SK-N-MC (cell line): ENCODE measurements at regions not wholly inside any gene's neighbourhood (a gene's known extent, or its start where the extent isn't known, plus 50 kb on each side); places are given as distances from the start of the nearest gene placed in this dataset.

Source experiments
- DNase-seq: peaks from one replicate; pipeline ENCODE4 v3.0.0-alpha.2; 2011; ENCODE audit warnings: low read depth, low spot score
- H3K27ac ChIP-seq: fragments of 200-600 bp; sonication (generic); 2 replicates; pipeline ENCODE4 v1.5.1; 2016; ENCODE audit warnings: mixed run types
- H3K36me3 ChIP-seq: fragments of 200-600 bp; sonication (generic); 2 replicates; pipeline ENCODE4 v1.6.1; 2017; ENCODE audit warnings: antibody characterized with exemption, low read length, mixed read lengths; ENCODE audit not compliant: insufficient read depth
- H3K4me3 ChIP-seq: fragments of 200-600 bp; sonication (generic); 2 replicates; pipeline ENCODE4 v1.5.1; 2016
- H3K9ac ChIP-seq: fragments of 200-600 bp; sonication (generic); 2 replicates; pipeline ENCODE4 v1.8.0; 2017; ENCODE audit warnings: mixed run types, mixed read lengths; ENCODE audit not compliant: insufficient read length
- H3K9me3 ChIP-seq: fragments of 200-600 bp; sonication (generic); 2 replicates; pipeline ENCODE4 v1.6.1; 2017; ENCODE audit warnings: low read depth, mild to moderate bottlenecking, antibody characterized with exemption, low read length, moderate library complexity, mixed read lengths
- EZH2 ChIP-seq: fragments of 200-600 bp; sonication (generic); IDR thresholded peaks from one replicate; pipeline ENCODE4 v1.6.1; 2017; ENCODE audit warnings: antibody characterized with exemption
- FOXP2 ChIP-seq: optimal IDR thresholded peaks from 2 replicates; pipeline ENCODE3; 2011; ENCODE audit warnings: mild to moderate bottlenecking, moderate library complexity; ENCODE audit not compliant: insufficient read depth; ENCODE audit errors: extremely low read length, control extremely low read depth
- POLR2AphosphoS5 ChIP-seq: IDR thresholded peaks from 2 replicates; pipeline ENCODE4 v1.6.1; 2012; ENCODE audit warnings: mild to moderate bottlenecking, low read depth, low read length, borderline replicate concordance

DNA sequence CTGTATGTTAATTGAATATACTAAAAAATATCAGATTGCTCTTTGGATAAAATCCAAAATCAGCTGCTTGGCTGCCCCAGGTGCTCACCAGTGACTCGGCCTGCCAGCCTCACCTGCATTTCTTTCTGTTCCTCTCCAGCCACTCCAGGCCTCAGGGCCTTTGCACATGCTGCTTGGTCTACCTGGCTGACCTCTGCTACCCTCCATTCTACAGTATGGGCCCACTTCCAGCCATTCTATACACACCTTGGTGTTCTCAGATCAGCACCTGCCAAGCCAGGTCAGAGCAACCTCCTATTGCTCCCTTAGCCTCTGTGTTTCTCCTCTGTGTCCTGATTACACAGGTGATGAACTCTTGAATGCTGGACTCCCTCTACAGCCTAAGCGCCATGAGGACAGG lies 106.6 kb upstream of the TWIST2 start:
- no peak for TF ChIP-seq EZH2
- no peak for TF ChIP-seq POLR2AphosphoS5
- TF ChIP-seq FOXP2, result no peak
- Histone ChIP-seq H3K9me3 (no peaks in the 10 kb centered on the region), H3K4me3 (no peak overlapping the region), H3K36me3 (no peaks in the 10 kb centered on the region), H3K27ac (no peak overlapping the region), H3K9ac (no peak overlapping the region)
- no peak for DNase-seq

DNA sequence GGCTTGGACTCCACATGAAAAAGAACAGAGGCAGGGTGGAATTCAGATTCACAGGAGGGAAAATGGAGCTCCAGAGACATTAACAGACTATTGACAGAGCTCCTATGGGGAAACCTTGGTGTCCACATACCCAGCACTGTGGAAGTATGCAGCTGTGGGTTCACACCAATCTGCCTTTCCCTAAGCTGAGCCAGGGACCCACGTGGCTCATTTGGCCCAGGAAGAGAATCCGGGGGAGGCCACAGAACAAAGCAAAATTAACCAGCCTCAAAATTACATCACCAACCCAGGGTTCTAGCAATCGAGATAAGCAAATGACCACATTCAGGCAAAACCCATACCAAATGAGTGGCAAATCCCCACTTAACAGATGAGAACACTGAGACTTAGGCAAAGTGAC lies 105.8 kb upstream of the TWIST2 start:
- Histone ChIP-seq H3K9me3 (no peaks in the 10 kb centered on the region), H3K9ac (no peak overlapping the region), H3K4me3 (no peak overlapping the region), H3K27ac (no peak overlapping the region), H3K36me3 (no peaks in the 10 kb centered on the region)
- TF ChIP-seq FOXP2 (no peak), EZH2 (no peak), POLR2AphosphoS5 (no peak)
- no peak for DNase-seq

DNA sequence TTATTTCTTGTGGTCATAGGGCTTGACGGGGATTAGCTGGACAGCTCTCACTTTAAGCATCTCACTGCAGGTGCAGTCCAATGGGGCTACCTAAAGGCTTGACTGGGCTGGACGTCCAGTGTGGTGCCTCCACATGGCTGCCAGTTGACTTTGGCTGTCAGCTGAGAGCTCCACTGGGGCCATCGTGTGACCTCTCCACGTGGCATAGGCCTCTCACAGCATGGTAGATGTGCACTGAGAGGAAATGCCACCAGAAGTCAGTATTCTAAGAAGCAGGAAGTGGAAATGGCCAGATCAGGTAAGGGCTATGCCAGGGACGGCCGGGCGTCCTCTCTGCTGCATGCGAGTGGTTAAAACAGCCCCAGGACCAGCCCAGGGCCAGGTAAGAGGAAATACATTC lies 105.2 kb upstream of the TWIST2 start:
- no peak for DNase-seq
- Histone ChIP-seq H3K4me3 (no peak overlapping the region), H3K9ac (no peak overlapping the region), H3K36me3 (no peaks in the 10 kb centered on the region), H3K9me3 (no peaks in the 10 kb centered on the region), H3K27ac (no peak overlapping the region)
- TF ChIP-seq POLR2AphosphoS5, result no peak
- TF ChIP-seq EZH2, result no peak
- TF ChIP-seq FOXP2, result no peak

DNA sequence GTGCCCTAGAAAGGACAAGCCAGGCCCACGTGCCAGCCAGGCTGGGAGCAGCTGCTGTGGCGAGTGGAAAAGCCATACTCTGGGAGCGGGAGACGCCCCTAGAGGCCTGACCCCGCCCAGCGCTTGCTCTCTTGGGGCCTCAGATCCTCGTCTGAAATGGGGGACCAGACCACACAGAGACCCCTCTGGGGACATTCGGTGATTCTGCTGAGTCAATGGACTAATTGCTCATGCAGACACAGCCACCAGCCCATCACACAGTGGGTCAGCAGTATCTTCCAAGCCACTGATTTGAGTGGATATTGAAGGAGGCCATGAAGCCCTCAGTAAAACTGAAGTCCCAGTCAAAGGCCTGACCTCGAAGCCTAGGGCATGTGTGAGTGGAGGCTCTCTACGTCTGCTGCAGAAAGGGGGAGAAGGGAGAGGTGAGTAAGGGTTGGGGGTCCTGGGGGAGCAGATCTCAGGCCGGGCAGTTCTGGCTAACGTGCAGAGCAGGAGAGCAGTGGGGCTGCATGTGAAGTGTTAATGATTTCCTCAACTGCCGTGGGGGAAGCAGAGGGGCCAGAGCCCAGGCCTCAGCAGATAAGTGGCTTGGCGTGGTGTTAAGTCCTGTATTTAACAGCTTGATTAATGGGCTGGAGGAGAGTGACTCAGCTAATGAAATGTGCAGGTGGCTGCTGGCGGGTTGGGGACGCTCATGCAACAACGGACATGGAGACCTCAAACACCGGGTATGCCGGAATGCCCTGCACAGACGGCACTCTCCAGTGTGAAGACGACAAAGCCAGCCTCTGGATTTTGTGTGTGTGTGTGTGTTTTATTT lies 104.4 kb upstream of the TWIST2 start:
- Histone ChIP-seq H3K27ac (no peak overlapping the region), H3K9me3 (no peaks in the 10 kb centered on the region), H3K36me3 (no peaks in the 10 kb centered on the region), H3K9ac (no peak overlapping the region), H3K4me3 (no peak overlapping the region)
- DNase-seq, result no peak
- TF ChIP-seq FOXP2 (no peak), POLR2AphosphoS5 (no peak), EZH2 (no peak)

DNA sequence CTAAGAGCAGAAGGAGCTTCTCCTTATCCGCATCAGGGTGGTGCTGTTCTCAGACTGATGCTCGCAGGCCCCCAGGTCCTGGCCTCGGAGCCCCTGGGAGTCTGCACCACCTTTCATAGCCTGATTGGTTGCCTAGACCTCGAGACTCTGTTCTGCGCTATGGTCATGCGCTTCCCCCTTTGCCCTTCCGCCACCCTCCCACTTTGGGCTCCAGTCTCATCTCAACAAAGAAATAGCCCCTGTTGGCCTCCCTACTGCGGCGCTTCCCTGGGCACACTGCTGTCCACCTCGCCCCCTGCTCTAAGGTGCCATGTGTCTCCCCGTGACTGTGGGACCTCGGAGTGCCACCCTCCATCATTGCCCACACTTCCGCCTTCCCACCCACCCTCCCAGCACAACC lies 102.9 kb upstream of the TWIST2 start:
- Histone ChIP-seq H3K9ac (no peak overlapping the region), H3K4me3 (no peak overlapping the region), H3K9me3 (no peaks in the 10 kb centered on the region), H3K36me3 (no peaks in the 10 kb centered on the region), H3K27ac (no peak overlapping the region)
- TF ChIP-seq EZH2 (no peak), FOXP2 (no peak), POLR2AphosphoS5 (no peak)
- DNase-seq, result no peak

DNA sequence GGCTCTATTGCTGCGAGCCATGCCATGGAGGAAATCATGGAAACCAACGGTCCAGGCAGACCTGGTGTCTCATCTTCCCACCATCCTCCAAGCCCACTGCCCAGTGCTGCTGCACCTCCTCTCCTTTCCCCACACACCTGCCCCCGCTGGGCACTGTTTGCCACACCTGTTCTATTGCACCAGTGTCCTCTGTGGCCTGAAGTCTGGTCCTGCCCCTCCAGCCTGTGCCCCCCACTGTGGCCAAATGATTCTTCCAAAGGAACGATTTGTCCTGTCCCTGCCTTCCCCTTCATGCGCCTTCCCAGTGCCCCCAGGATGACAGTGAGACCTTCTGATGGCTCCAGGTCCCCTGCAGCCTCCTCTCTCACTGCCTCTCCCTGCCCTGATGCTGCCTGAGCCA lies 101.9 kb upstream of the TWIST2 start:
- no peak overlapping the region for H3K9ac ChIP-seq
- H3K36me3 ChIP-seq, result no peaks in the 10 kb centered on the region
- H3K9me3 ChIP-seq, result no peaks in the 10 kb centered on the region
- no peak overlapping the region for H3K4me3 ChIP-seq
- no peak for TF ChIP-seq FOXP2
- TF ChIP-seq EZH2, result no peak
- no peak for DNase-seq
- H3K27ac ChIP-seq, result no peak overlapping the region

DNA sequence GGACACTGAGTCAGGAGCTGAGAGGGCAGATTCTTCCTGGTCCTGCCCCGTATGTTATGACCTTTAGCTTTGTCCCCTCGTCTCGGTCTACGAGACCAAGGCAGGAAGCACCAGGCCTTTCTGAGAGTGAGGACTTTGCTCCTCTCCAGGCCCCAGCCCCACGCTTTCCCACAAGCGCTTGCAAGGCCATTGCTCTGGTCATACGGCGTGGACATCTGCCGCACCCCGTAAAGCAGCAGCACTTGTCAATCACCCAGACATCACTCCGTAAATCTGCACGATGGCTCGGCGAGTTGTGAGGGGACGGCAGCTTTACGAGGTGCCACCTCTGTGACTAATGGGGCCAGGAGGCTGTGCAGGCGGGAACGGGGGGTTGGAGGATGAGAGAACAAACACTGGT lies 100.8 kb upstream of the TWIST2 start:
- Histone ChIP-seq H3K9me3 (no peaks in the 10 kb centered on the region), H3K27ac (no peak overlapping the region), H3K9ac (no peak overlapping the region), H3K4me3 (no peak overlapping the region), H3K36me3 (no peaks in the 10 kb centered on the region)
- no peak for DNase-seq
- TF ChIP-seq EZH2, result no peak
- TF ChIP-seq POLR2AphosphoS5, result no peak
- TF ChIP-seq FOXP2, result no peak

DNA sequence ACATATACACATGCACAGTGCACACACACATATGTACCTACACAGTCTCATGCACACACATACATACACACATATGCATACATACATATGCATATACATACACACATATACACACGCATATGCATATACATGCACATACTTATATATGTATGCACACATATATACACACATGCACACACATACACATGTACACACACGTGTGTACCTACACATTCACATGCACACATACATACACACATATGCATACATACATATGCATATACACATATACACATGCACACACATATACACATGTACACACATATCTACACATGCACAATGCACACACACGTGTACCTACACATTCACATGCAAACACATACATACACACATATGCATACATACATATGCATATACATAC lies 100.3 kb upstream of the TWIST2 start:
- no peak overlapping the region for H3K9ac ChIP-seq
- H3K36me3 ChIP-seq, result no peaks in the 10 kb centered on the region
- TF ChIP-seq POLR2AphosphoS5 (no peak), EZH2 (no peak), FOXP2 (no peak)
- no peak for DNase-seq
- H3K27ac ChIP-seq, result no peak overlapping the region
- no peaks in the 10 kb centered on the region for H3K9me3 ChIP-seq
- no peak overlapping the region for H3K4me3 ChIP-seq

DNA sequence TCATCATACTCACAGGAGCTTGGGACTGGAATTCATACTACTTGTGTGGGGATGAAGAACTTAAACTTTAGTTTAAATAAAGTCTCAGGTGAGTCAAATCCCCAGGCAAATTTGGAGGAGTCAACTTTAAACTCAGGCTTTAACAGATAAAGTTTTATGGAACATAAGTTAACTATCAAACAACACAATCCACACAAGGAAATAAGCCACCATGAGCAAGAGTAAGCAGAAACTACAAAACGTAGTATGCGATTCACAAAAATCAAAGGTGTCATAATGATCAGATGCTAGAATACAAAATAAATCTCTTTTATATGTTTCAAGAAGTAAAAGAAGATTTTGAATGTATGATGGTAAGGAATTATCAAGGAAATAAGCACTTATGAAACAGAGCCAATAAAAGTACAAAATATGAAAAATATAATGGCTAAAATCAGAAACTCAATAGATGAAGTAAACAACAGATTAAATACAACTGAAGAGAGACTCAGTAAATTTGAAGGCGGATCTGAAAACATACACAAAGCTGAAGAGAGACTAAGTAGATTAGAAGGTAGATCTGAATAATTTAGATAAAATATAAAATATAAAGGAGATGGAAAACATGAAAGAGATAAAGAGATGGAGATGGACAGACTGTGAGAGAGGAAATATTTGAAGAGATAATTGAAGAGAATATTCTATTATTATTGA lies 97.5 kb upstream of the TWIST2 start:
- no peak overlapping the region for H3K4me3 ChIP-seq
- no peak for TF ChIP-seq POLR2AphosphoS5
- no peak for TF ChIP-seq EZH2
- no peak for TF ChIP-seq FOXP2
- no peak for DNase-seq
- no peaks in the 10 kb centered on the region for H3K9me3 ChIP-seq
- H3K27ac ChIP-seq, result no peak overlapping the region
- H3K9ac ChIP-seq, result no peak overlapping the region
- H3K36me3 ChIP-seq, result no peaks in the 10 kb centered on the region
